ENCODE measurements at regions not wholly inside any gene's neighbourhood (a gene's known extent, or its start where the extent isn't known, plus 50 kb on each side); places are given as distances from the start of the nearest gene placed in this dataset.

DNA sequence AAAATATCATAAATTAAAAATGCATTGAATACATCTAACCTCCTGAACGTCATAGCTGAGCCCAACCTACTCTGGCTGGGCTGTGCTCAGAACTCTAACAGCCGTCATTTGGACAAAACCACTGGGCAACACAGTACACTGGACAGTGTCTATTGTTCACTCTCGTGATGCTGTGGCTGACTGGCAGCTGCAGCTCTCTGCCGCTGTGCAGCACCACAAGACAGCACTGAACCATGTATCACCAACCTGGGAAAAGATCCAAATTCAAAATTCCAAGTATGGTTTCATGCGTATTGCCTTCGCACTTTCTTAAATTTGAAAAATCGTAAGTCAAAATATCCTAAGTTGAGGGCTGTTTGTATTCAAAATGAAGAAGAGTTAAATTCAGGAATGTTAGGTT lies 145.1 kb upstream of the CNTN4 start:
- TF ChIP-seq, protein P1, sequence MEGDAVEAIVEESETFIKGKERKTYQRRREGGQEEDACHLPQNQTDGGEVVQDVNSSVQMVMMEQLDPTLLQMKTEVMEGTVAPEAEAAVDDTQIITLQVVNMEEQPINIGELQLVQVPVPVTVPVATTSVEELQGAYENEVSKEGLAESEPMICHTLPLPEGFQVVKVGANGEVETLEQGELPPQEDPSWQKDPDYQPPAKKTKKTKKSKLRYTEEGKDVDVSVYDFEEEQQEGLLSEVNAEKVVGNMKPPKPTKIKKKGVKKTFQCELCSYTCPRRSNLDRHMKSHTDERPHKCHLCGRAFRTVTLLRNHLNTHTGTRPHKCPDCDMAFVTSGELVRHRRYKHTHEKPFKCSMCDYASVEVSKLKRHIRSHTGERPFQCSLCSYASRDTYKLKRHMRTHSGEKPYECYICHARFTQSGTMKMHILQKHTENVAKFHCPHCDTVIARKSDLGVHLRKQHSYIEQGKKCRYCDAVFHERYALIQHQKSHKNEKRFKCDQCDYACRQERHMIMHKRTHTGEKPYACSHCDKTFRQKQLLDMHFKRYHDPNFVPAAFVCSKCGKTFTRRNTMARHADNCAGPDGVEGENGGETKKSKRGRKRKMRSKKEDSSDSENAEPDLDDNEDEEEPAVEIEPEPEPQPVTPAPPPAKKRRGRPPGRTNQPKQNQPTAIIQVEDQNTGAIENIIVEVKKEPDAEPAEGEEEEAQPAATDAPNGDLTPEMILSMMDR (conservative IDR thresholded peaks at IDR 0.05; ENCODE audit: low read depth, low read length): no peak
- no peak for TF ChIP-seq EZH2 (IDR thresholded peaks at IDR 0.05; ENCODE audit: borderline replicate concordance, low read depth, low read length, poor library complexity, severe bottlenecking)

All from A673 (cell line).